ENCODE measurements at regions not wholly inside any gene's neighbourhood (a gene's known extent, or its start where the extent isn't known, plus 50 kb on each side); places are given as distances from the start of the nearest gene placed in this dataset.

- Mint-ChIP-seq H3K27me3 (no peaks in the 10 kb centered on the region), H3K4me1 (no peaks in the 10 kb centered on the region), H3K4me3 (no peak overlapping the region), H3K9me3 (no peaks in the 10 kb centered on the region), H3K27ac (no peak overlapping the region), H3K36me3 (no peaks in the 10 kb centered on the region)
These were observed 1048.0 kb downstream of the PDHA2 start for GRCh38 chr4:96887857-96888256.

GRCh38 chr4:96894621-96895020 lies 1054.7 kb downstream of the PDHA2 start:
- Mint-ChIP-seq H3K27me3 (no peaks in the 10 kb centered on the region), H3K9me3 (no peaks in the 10 kb centered on the region), H3K4me3 (no peak overlapping the region), H3K36me3 (no peaks in the 10 kb centered on the region), H3K4me1 (no peaks in the 10 kb centered on the region), H3K27ac (no peak overlapping the region)

- Mint-ChIP-seq H3K4me1 (no peaks in the 10 kb centered on the region), H3K27ac (no peak overlapping the region), H3K27me3 (no peaks in the 10 kb centered on the region), H3K4me3 (no peak overlapping the region), H3K36me3 (no peaks in the 10 kb centered on the region), H3K9me3 (no peaks in the 10 kb centered on the region)
These were observed 1055.9 kb downstream of the PDHA2 start for GRCh38 chr4:96895826-96896225.

GRCh38 chr4:96912716-96913115 lies 1072.8 kb downstream of the PDHA2 start:
- no peaks in the 10 kb centered on the region for H3K36me3 Mint-ChIP-seq
- H3K4me1 Mint-ChIP-seq = no peaks in the 10 kb centered on the region
- H3K27me3 Mint-ChIP-seq = no peaks in the 10 kb centered on the region
- no peak overlapping the region for H3K27ac Mint-ChIP-seq
- no peak overlapping the region for H3K4me3 Mint-ChIP-seq
- H3K9me3 Mint-ChIP-seq = peaks cover 8% of the 10 kb centered on the region

- Mint-ChIP-seq H3K27ac (no peak overlapping the region), H3K9me3 (peaks cover 8% of the 10 kb centered on the region), H3K4me1 (no peaks in the 10 kb centered on the region), H3K27me3 (no peaks in the 10 kb centered on the region), H3K36me3 (no peaks in the 10 kb centered on the region), H3K4me3 (no peak overlapping the region)
These were observed 1073.7 kb downstream of the PDHA2 start for GRCh38 chr4:96913441-96914080.

- no peaks in the 10 kb centered on the region for H3K27me3 Mint-ChIP-seq
These were observed 1076.8 kb downstream of the PDHA2 start for GRCh38 chr4:96916711-96917110.

GRCh38 chr4:96936886-96937285 lies 1097.0 kb downstream of the PDHA2 start:
- Mint-ChIP-seq H3K27me3 (no peaks in the 10 kb centered on the region), H3K4me3 (no peak overlapping the region), H3K4me1 (no peaks in the 10 kb centered on the region), H3K27ac (no peak overlapping the region), H3K9me3 (no peaks in the 10 kb centered on the region), H3K36me3 (no peaks in the 10 kb centered on the region)

More at GRCh38 chr4:96916711-96917110, 1076.8 kb downstream of the PDHA2 start:
- Mint-ChIP-seq H3K9me3 (peaks cover 21% of the 10 kb centered on the region), H3K4me1 (no peaks in the 10 kb centered on the region), H3K36me3 (no peaks in the 10 kb centered on the region), H3K27ac (no peak overlapping the region), H3K4me3 (no peak overlapping the region)

DNA sequence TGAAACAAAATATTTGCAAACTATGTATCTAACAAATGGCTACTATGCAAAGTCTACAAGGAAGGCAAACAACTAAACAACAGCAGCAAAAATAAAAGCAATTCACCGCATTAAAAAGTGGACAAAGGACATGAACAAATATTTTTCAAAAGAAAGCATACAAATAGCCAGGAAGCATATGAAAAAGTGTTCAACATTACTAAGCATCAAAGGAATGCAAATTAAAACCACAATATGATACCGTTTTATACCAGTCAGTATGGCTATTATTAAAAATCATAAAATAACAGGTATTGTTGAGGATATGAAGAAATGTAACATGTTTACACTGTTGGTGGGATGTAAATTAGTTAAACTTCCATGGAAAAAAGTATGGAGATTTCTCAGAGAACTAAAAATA lies 1106.7 kb downstream of the PDHA2 start:
- Mint-ChIP-seq H3K27ac (no peak overlapping the region), H3K9me3 (peaks cover 13% of the 10 kb centered on the region), H3K4me3 (no peak overlapping the region), H3K36me3 (no peaks in the 10 kb centered on the region), H3K27me3 (no peaks in the 10 kb centered on the region), H3K4me1 (no peaks in the 10 kb centered on the region)

DNA sequence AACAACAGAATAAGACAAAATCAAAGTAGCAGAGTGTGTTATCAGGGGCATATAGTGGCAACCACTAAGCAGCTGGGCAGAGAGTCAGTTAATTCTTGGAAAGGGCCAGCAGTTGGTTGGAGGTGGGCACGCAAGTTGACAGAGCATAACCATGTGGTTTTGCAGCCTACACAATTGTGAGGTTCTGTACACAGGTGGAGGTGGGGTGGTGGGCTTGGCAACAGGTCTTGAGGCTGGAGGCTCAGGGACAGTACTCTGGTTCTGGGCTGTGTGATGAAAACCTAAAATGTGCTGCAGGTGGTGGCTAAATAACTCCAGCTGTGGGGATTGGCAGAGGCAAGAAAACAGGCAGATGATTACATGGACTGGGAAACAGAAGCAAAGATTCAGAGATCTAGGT lies 1112.7 kb downstream of the PDHA2 start:
- Mint-ChIP-seq H3K4me3 (no peak overlapping the region), H3K27me3 (no peaks in the 10 kb centered on the region)

DNA sequence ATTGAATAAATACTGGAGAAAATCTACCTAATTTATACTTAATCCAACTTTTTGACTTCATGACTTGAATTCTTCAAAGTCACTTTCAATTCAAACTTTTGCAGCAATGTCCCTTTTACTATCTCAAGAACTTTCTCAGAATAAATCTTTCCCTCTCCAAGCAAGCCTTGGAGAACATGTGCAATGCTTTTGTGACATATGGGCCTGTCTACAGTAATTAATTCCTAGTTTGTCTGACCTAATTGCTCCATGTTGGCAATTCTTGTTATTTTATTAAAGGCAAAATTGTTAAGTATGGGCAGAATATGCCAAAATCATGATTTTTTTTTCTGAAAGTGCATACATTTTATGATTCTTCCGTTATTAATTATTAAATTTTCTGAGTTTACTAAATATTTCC lies 1115.3 kb downstream of the PDHA2 start:
- peaks cover 6% of the 10 kb centered on the region for H3K9me3 Mint-ChIP-seq
- no peak overlapping the region for H3K27ac Mint-ChIP-seq
- no peaks in the 10 kb centered on the region for H3K36me3 Mint-ChIP-seq
- no peaks in the 10 kb centered on the region for H3K27me3 Mint-ChIP-seq
- no peak overlapping the region for H3K4me3 Mint-ChIP-seq
- no peaks in the 10 kb centered on the region for H3K4me1 Mint-ChIP-seq

More for the DNA sequence above, 1112.7 kb downstream of the PDHA2 start:
- Mint-ChIP-seq H3K36me3 (no peaks in the 10 kb centered on the region), H3K9me3 (peaks cover 6% of the 10 kb centered on the region), H3K27ac (no peak overlapping the region), H3K4me1 (no peaks in the 10 kb centered on the region)

- H3K4me3 Mint-ChIP-seq = no peak overlapping the region
These were observed 1115.8 kb downstream of the PDHA2 start for GRCh38 chr4:96955691-96956090.

GRCh38 chr4:96969455-96969854 lies 1129.6 kb downstream of the PDHA2 start:
- no peak overlapping the region for H3K4me3 Mint-ChIP-seq
- H3K27me3 Mint-ChIP-seq = no peaks in the 10 kb centered on the region
- H3K36me3 Mint-ChIP-seq = no peaks in the 10 kb centered on the region
- no peak overlapping the region for H3K27ac Mint-ChIP-seq
- no peaks in the 10 kb centered on the region for H3K9me3 Mint-ChIP-seq
- no peaks in the 10 kb centered on the region for H3K4me1 Mint-ChIP-seq

More at GRCh38 chr4:96955691-96956090, 1115.8 kb downstream of the PDHA2 start:
- Mint-ChIP-seq H3K4me1 (no peaks in the 10 kb centered on the region), H3K9me3 (peaks cover 6% of the 10 kb centered on the region), H3K27me3 (no peaks in the 10 kb centered on the region), H3K27ac (no peak overlapping the region), H3K36me3 (no peaks in the 10 kb centered on the region)

- H3K4me1 Mint-ChIP-seq = no peaks in the 10 kb centered on the region
- H3K9me3 Mint-ChIP-seq = no peaks in the 10 kb centered on the region
- H3K36me3 Mint-ChIP-seq = no peaks in the 10 kb centered on the region
- H3K4me3 Mint-ChIP-seq = no peak overlapping the region
- no peak overlapping the region for H3K27ac Mint-ChIP-seq
- no peaks in the 10 kb centered on the region for H3K27me3 Mint-ChIP-seq
These were observed 1133.0 kb downstream of the PDHA2 start for GRCh38 chr4:96972920-96973319.

DNA sequence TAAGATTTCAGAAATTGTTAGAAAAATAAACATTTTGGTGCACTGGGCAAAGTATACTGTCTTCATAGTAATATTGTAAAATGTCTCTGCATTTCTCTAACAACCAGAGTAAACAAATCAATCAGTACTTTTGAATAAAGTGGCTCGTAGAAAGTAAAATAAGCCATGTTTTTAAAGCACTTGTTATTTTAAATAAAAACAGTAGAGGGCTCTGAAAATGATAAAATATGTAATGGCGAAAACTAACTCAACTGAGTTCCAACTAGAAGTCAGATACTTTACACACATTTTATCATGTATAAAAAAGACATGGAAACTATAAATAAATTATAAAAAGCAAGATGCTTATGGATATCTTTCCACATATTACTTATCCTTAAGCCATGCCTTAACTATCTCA lies 1134.4 kb downstream of the PDHA2 start:
- Mint-ChIP-seq H3K4me3 (no peak overlapping the region), H3K27ac (no peak overlapping the region), H3K36me3 (no peaks in the 10 kb centered on the region), H3K4me1 (no peaks in the 10 kb centered on the region), H3K27me3 (no peaks in the 10 kb centered on the region), H3K9me3 (no peaks in the 10 kb centered on the region)

DNA sequence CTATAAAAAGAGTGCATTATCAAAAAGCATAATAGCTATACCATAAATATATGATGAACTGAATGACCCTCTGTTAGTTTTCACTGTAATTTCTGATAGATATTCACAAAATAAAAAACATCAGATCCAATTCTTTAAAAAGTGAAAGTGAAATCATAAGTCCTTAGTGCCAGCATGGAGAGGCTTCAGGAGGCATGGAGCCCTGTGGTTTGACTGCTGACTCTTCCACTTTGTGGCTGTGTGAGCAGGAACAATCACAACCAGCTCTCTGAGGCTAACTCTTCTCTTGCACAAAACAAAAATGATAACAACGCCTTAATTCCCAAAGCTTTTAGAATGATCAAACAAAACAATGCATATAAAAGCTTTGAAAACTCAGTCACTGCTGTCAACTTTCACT lies 1143.9 kb downstream of the PDHA2 start:
- no peaks in the 10 kb centered on the region for H3K27me3 Mint-ChIP-seq
- H3K27ac Mint-ChIP-seq = no peak overlapping the region
- H3K4me1 Mint-ChIP-seq = no peaks in the 10 kb centered on the region
- no peak overlapping the region for H3K4me3 Mint-ChIP-seq
- no peaks in the 10 kb centered on the region for H3K36me3 Mint-ChIP-seq
- H3K9me3 Mint-ChIP-seq = peaks cover 6% of the 10 kb centered on the region

- Mint-ChIP-seq H3K27ac (no peak overlapping the region), H3K4me1 (no peaks in the 10 kb centered on the region), H3K9me3 (peaks cover 6% of the 10 kb centered on the region), H3K27me3 (no peaks in the 10 kb centered on the region), H3K4me3 (no peak overlapping the region), H3K36me3 (no peaks in the 10 kb centered on the region)
These were observed 1146.9 kb downstream of the PDHA2 start for GRCh38 chr4:96986816-96987215.

- H3K4me1 Mint-ChIP-seq = no peaks in the 10 kb centered on the region
- H3K9me3 Mint-ChIP-seq = no peaks in the 10 kb centered on the region
- H3K27me3 Mint-ChIP-seq = no peaks in the 10 kb centered on the region
- H3K36me3 Mint-ChIP-seq = no peaks in the 10 kb centered on the region
- H3K27ac Mint-ChIP-seq = no peak overlapping the region
- H3K4me3 Mint-ChIP-seq = no peak overlapping the region
These were observed 1151.2 kb downstream of the PDHA2 start for GRCh38 chr4:96991083-96991482.
